Mucosa of rectum (tissue), 2 donors: ENCODE measurements at regions not wholly inside any gene's neighbourhood (a gene's known extent, or its start where the extent isn't known, plus 50 kb on each side); places are given as distances from the start of the nearest gene placed in this dataset.

Experiments
- H3K27ac ChIP-seq, 2 donors: one replicate each; pipeline ENCODE4 v1.7.0; 2013; ENCODE audit warnings: inconsistent platforms in 2 of 2, low read depth in 2 of 2, low read length in 2 of 2
- H3K27me3 ChIP-seq, 2 donors: one replicate each; pipeline ENCODE4 v1.7.0; 2013; ENCODE audit warnings: low read length in 2 of 2; ENCODE audit not compliant: control insufficient read depth in 2 of 2, insufficient read depth in 2 of 2
- H3K36me3 ChIP-seq, 2 donors: one replicate each; pipeline ENCODE4 v1.7.0; 2013; ENCODE audit warnings: low read length in 2 of 2; ENCODE audit not compliant: control insufficient read depth in 2 of 2, insufficient read depth in 2 of 2
- H3K4me1 ChIP-seq, 2 donors: one replicate each; pipeline ENCODE4 v1.7.0; 2013; ENCODE audit warnings: low read length in 2 of 2, mild to moderate bottlenecking in 1 of 2; ENCODE audit not compliant: control insufficient read depth in 2 of 2, insufficient read depth in 2 of 2
- H3K4me3 ChIP-seq, 2 donors: one replicate each; pipeline ENCODE4 v1.7.0; 2013; ENCODE audit warnings: low read length in 2 of 2
- H3K9ac ChIP-seq, 2 donors: one replicate each; pipeline ENCODE4 v1.7.0; 2013; ENCODE audit warnings: low read length in 2 of 2, low read depth in 1 of 2, mild to moderate bottlenecking in 1 of 2
- H3K9me3 ChIP-seq, 2 donors: one replicate each; pipeline ENCODE4 v1.7.0; 2013; ENCODE audit warnings: low read length in 2 of 2; ENCODE audit not compliant: control insufficient read depth in 2 of 2
- donor health status: healthy.
- donor health status: Normal muscosa, but diverticular disease.

GRCh38 chr10:128254476-128254875 lies 128.3 kb upstream of the MKI67 start:
- Histone ChIP-seq H3K36me3 (no peaks in the 10 kb centered on the region), H3K4me3 (no peak overlapping the region), H3K27me3 (peaks cover 3 to 4% of the 10 kb centered on the region in 2 donors), H3K27ac (no peak overlapping the region), H3K4me1 (no peaks in the 10 kb centered on the region), H3K9ac (no peak overlapping the region), H3K9me3 (no peaks in the 10 kb centered on the region)

DNA sequence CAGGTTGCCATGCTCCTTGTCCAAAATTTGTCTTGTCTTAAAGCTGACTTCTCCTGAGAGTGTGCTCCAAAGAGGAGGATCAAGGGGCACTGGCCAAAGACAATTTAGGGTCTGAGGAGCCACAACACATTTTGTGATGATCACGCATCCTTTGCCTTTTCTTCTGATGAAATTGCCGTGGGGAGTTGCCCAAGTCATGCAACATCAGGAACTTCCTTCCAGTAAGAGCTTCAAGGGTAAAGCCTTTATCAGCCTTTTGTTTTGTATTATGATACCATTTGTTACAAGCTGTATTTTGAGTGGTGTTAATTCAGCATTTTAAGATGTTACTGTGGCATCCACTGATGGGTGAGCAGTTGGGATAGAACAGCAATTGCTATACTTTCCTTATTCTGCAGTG lies 131.2 kb upstream of the MKI67 start:
- Histone ChIP-seq H3K27me3 (peaks cover 3 to 5% of the 10 kb centered on the region in 2 donors), H3K9ac (no peak overlapping the region)

GRCh38 chr10:128258421-128258976 lies 132.3 kb upstream of the MKI67 start:
- Histone ChIP-seq H3K27me3 (peaks cover 3 to 9% of the 10 kb centered on the region in 2 donors), H3K27ac (no peak overlapping the region), H3K4me1 (no peaks in the 10 kb centered on the region), H3K9me3 (no peaks in the 10 kb centered on the region), H3K9ac (no peak overlapping the region), H3K4me3 (no peak overlapping the region), H3K36me3 (no peaks in the 10 kb centered on the region)

More for the DNA sequence above, 131.2 kb upstream of the MKI67 start:
- Histone ChIP-seq H3K4me1 (no peaks in the 10 kb centered on the region), H3K9me3 (no peaks in the 10 kb centered on the region), H3K27ac (no peak overlapping the region), H3K36me3 (no peaks in the 10 kb centered on the region), H3K4me3 (no peak overlapping the region)

DNA sequence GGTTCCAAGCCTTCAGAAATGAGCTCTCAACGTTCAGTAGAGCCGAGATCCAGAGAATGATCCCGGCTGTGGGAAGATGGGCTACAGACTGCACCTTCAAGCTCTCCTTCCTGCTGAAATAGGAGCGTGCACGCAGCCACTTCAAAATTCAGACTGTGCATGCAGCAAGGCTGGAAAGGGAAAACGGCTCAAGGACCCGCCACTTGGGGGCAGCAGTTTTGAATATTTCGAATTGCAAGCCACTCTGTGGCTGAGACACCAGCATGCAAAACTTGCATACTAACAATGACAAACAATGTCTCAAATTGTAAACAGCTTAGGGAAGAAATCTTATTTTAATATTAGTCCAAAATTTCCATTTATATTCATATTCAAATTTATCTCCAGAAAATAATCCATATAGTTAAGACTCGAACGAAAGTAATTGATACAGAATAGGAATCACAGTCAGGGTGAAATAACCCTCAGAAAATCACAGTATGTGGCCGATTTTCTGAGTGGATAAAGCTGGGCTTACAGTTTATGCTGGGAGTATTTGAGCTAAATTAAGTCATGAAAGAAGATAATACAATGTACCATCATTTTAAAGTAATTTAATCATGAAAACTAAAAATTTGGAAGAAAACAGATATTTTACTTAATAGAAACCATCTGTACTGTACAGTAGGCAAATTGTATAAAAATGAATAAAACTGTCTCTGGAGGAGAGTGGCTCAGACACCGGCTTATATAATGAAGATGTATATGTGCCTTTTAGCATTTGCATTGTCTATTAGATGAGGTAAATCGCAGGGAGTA lies 137.9 kb upstream of the MKI67 start:
- no peaks in the 10 kb centered on the region for H3K4me1 ChIP-seq
- H3K27ac ChIP-seq, result no peak overlapping the region
- H3K27me3 ChIP-seq, result peaks cover 8% of the 10 kb centered on the region in 2 donors
- H3K36me3 ChIP-seq, result no peaks in the 10 kb centered on the region
- no peak overlapping the region for H3K9ac ChIP-seq
- no peak overlapping the region for H3K4me3 ChIP-seq
- no peaks in the 10 kb centered on the region for H3K9me3 ChIP-seq

GRCh38 chr10:128265596-128265995 lies 139.4 kb upstream of the MKI67 start:
- no peaks in the 10 kb centered on the region for H3K9me3 ChIP-seq
- H3K4me1 ChIP-seq, result no peaks in the 10 kb centered on the region
- no peak overlapping the region for H3K4me3 ChIP-seq

GRCh38 chr10:128267581-128267980 lies 141.4 kb upstream of the MKI67 start:
- no peaks in the 10 kb centered on the region for H3K4me1 ChIP-seq
- no peaks in the 10 kb centered on the region for H3K36me3 ChIP-seq
- no peak overlapping the region for H3K4me3 ChIP-seq
- no peaks in the 10 kb centered on the region for H3K9me3 ChIP-seq
- no peak overlapping the region for H3K9ac ChIP-seq
- no peak overlapping the region for H3K27ac ChIP-seq
- H3K27me3 ChIP-seq, result peaks cover 8% of the 10 kb centered on the region in 2 donors

More at GRCh38 chr10:128265596-128265995, 139.4 kb upstream of the MKI67 start:
- Histone ChIP-seq H3K9ac (no peak overlapping the region), H3K27ac (no peak overlapping the region), H3K27me3 (peaks cover 8% of the 10 kb centered on the region in 2 donors), H3K36me3 (no peaks in the 10 kb centered on the region)

DNA sequence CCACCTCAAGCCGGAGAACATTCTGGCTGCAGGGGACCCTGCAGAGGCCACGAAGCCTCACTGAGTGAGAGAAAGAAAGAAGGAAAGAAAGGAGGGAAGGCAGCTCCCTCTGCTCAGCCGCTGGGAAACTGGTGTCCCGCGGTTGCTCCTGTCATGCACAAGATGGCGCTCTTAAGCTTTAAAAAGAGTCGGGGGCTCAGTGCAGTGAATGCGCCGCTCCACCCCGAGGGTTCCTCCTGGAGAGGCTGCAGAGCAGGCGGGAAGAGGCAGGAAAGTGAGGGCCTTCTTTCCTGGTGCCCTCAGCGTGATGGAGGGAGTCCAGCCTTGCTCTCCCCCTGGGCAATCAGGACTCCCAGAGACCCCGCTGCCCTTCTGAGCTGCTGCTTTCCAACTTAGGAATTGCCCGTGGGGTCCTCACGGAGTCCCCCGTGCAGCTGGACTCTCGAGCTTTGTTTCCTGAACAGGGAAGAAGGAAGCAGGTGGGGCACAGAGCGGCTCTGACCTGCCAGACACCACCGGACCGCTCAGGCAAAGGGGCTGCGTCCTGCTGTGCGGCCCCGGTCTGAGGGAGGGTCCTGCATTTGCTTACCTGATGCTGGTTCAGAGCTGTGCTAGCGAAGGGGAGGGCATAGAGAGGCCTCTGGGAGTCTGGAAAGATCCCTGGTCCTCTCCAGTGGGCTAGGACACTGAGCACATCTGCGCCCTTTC lies 141.9 kb upstream of the MKI67 start:
- Histone ChIP-seq H3K27me3 (peaks cover 8 to 11% of the 10 kb centered on the region in 2 donors), H3K36me3 (no peaks in the 10 kb centered on the region), H3K9me3 (no peaks in the 10 kb centered on the region), H3K9ac (no peak overlapping the region), H3K4me1 (no peaks in the 10 kb centered on the region), H3K4me3 (no peak overlapping the region), H3K27ac (no peak overlapping the region)

- no peaks in the 10 kb centered on the region for H3K36me3 ChIP-seq
- no peaks in the 10 kb centered on the region for H3K4me1 ChIP-seq
- H3K27me3 ChIP-seq, result peaks cover 7 to 9% of the 10 kb centered on the region in 2 donors
- no peak overlapping the region for H3K27ac ChIP-seq
- no peaks in the 10 kb centered on the region for H3K9me3 ChIP-seq
- H3K9ac ChIP-seq, result no peak overlapping the region
- H3K4me3 ChIP-seq, result no peak overlapping the region
These were observed 148.7 kb upstream of the MKI67 start for GRCh38 chr10:128274938-128275337.

DNA sequence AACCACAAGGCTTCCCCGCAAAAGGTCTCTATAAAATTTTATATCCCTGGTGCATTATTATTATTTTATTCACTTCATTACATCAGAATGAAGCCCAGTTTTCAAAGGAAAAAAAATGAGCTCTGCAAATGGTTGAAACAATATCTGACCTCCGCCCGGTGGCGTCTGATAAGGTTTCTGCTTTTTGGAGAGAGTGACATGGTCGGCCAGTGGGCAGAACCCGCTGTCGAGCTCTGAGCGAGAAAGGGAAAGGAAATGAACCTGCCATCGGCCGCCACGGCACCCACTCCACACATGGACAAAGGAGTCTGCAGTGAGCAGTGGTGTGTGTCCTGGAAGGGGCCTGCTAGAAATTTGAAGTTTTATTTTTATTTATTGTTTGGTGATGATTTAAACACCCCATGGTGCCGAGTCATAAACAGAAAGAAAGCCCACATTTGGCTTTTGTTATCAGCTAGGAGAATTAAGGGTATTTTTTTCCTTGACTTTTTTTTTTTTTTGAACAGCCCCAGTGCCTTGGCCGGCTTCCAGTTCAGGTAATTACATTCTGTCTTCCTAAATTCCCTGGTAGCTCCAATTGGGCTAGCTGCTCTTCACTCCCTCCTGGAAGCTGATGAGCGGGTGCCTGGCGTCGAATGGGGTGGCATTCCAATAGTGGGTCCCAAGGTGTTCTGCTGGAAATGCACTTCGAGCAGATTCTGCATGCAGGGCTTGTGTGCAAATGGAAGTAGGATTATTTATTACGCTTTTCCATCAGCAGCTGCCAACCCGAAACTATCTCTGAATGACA lies 149.4 kb upstream of the MKI67 start:
- Histone ChIP-seq H3K9me3 (no peaks in the 10 kb centered on the region), H3K4me3 (no peak overlapping the region), H3K27me3 (peaks cover 7 to 9% of the 10 kb centered on the region in 2 donors), H3K9ac (no peak overlapping the region), H3K27ac (no peak overlapping the region), H3K4me1 (no peaks in the 10 kb centered on the region), H3K36me3 (no peaks in the 10 kb centered on the region)
